ENCODE measurements at regions not wholly inside any gene's neighbourhood (a gene's known extent, or its start where the extent isn't known, plus 50 kb on each side); places are given as distances from the start of the nearest gene placed in this dataset.

DNA sequence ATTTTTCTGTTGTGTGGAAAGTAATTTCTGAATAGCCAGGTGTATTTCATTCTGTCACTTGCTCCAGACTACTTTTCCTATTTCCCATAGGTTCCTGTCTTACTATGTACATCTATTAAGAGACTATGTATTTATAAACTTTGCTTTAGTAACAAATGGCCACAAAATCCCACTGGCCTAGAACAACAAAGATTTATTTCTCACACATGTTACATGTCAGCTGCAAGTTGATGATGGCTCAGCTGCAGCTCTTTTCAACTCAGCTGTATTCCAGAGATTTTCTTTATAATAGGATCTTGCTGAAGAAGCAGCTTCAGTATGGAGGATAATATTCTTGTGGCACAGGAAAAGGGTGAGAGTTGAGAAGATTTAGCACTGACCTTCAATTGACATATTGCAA lies 539.6 kb upstream of the LRRC4C start:
- no peak for TF ChIP-seq EP300 (IDR thresholded peaks at IDR 0.05; ENCODE audit: low read depth)
- TF ChIP-seq CTCF (IDR thresholded peaks at IDR 0.05), result no peak
- TF ChIP-seq POLR2A (IDR thresholded peaks at IDR 0.05), result no peak
- TF ChIP-seq POLR2AphosphoS5 (IDR thresholded peaks at IDR 0.05), result no peak

Measured in transverse colon (tissue), 4 donors.